ENCODE measurements at regions not wholly inside any gene's neighbourhood (a gene's known extent, or its start where the extent isn't known, plus 50 kb on each side); places are given as distances from the start of the nearest gene placed in this dataset.

GRCh38 chr13:39810091-39810877, 154.8 kb downstream of the COG6 start:
- no peak for TF ChIP-seq POLR2A (IDR thresholded peaks at IDR 0.05)
- no peak for TF ChIP-seq CTCF (IDR thresholded peaks at IDR 0.05)
- TF ChIP-seq EP300 (IDR thresholded peaks at IDR 0.05): no peak
- no peak for TF ChIP-seq POLR2AphosphoS5 (IDR thresholded peaks at IDR 0.05)
